Forelimb muscle (tissue), 1 donor: ENCODE measurements at regions not wholly inside any gene's neighbourhood (a gene's known extent, or its start where the extent isn't known, plus 50 kb on each side); places are given as distances from the start of the nearest gene placed in this dataset.
"Not testable (repeated sequence)": the region's sequence is repeated elsewhere in the genome, so short reads cannot be mapped to it uniquely, and the experiment has no call there.

Experiments
- DNase-seq: peaks from one replicate; pipeline ENCODE4 v3.0.0-alpha.2; 2013; ENCODE audit warnings: low read depth

- no peak for DNase-seq
Observed at GRCh38 chr11:11010624-11011127, 152.8 kb upstream of the ZBED5 start.

- DNase-seq = no peak
Observed at GRCh38 chr11:11009179-11009578, 151.3 kb upstream of the ZBED5 start.

- DNase-seq = no peak
Observed at GRCh38 chr11:11004069-11004468, 146.2 kb upstream of the ZBED5 start.

GRCh38 chr11:11003226-11003625 is 145.4 kb upstream of the ZBED5 start:
- DNase-seq = no peak

- DNase-seq = no peak
Observed at GRCh38 chr11:11000579-11001283, 142.9 kb upstream of the ZBED5 start.

- no peak for DNase-seq
Observed at GRCh38 chr11:10998674-10999073, 140.8 kb upstream of the ZBED5 start.

GRCh38 chr11:10996678-10997077 is 138.8 kb upstream of the ZBED5 start:
- DNase-seq = no peak

- no peak for DNase-seq
Observed at GRCh38 chr11:10993640-10994039, 135.8 kb upstream of the ZBED5 start.

- DNase-seq = no peak
Observed at GRCh38 chr11:10993186-10993585, 135.3 kb upstream of the ZBED5 start.

GRCh38 chr11:10991393-10991792 is 133.5 kb upstream of the ZBED5 start:
- no peak for DNase-seq

GRCh38 chr11:10990637-10991193 is 132.9 kb upstream of the ZBED5 start:
- DNase-seq = no peak

GRCh38 chr11:10990160-10990559 is 132.3 kb upstream of the ZBED5 start:
- DNase-seq = no peak

GRCh38 chr11:10986006-10986405 is 128.2 kb upstream of the ZBED5 start:
- DNase-seq = no peak

GRCh38 chr11:10984742-10985141 is 126.9 kb upstream of the ZBED5 start:
- DNase-seq = no peak

GRCh38 chr11:10984250-10984649 is 126.4 kb upstream of the ZBED5 start:
- DNase-seq = no peak

- DNase-seq = no peak
Observed at GRCh38 chr11:10982704-10983510, 125.1 kb upstream of the ZBED5 start.

GRCh38 chr11:10979529-10979928 is 121.7 kb upstream of the ZBED5 start:
- DNase-seq = no peak

GRCh38 chr11:10978198-10978597 is 120.3 kb upstream of the ZBED5 start:
- no peak for DNase-seq

- no peak for DNase-seq
Observed at GRCh38 chr11:10975287-10975721, 117.5 kb upstream of the ZBED5 start.

GRCh38 chr11:10973416-10973815 is 115.6 kb upstream of the ZBED5 start:
- DNase-seq = no peak

GRCh38 chr11:10970926-10971325 is 113.1 kb upstream of the ZBED5 start:
- DNase-seq = no peak

GRCh38 chr11:10969387-10969786 is 111.5 kb upstream of the ZBED5 start:
- no peak for DNase-seq

GRCh38 chr11:10956884-10957283 is 99.0 kb upstream of the ZBED5 start:
- DNase-seq = not testable (repeated sequence)
